Posterior vena cava (tissue), 2 donors: ENCODE measurements at regions not wholly inside any gene's neighbourhood (a gene's known extent, or its start where the extent isn't known, plus 50 kb on each side); places are given as distances from the start of the nearest gene placed in this dataset.

Experiments used
- DNase-seq: peaks from one replicate; pipeline ENCODE4 v3.0.0-alpha.2; 2020; ENCODE audit warnings: low spot score
- intact Hi-C, 2 donors: fragments of 100-400 bp; cut with DNase I; formaldehyde crosslinking; loops; one replicate each; pipeline versions ENCODE4 v1.14.1 to v1.14.2; 2022 to 2023
- donor health status: DM: yes; HTN: yes; CAD: no.
- donor health status: DM: yes; HTN: yes; CAD: no.

GRCh38 chr10:61128196-61128595, 184.2 kb upstream of the RHOBTB1 start:
- no peak for DNase-seq
- intact Hi-C loops = no loop called here

- intact Hi-C loops = no loop called here
- DNase-seq = no peak
Measured at GRCh38 chr10:61125560-61126170, 181.7 kb upstream of the RHOBTB1 start.

GRCh38 chr10:61124756-61125530, 181.0 kb upstream of the RHOBTB1 start:
- DNase-seq = no peak
- intact Hi-C loops = no loop called here

DNA sequence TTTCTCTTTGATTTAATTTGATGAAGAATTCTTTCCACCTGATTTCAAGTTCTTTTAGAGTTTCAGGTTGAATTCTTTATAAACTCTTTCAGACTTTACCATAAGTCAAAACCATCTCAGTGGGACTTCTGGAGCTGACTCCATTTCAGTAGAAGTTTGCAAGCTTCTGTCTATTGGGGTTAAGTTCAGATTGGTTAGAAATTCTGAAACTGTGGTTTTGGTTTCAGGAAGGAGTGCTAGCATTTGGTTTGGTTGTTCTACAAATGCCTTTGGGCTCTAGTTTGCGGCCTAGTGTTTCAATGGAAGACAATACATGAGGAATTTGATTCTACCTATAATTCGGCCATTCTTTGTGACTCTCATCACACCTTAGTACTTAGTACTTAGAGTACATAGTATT, 176.8 kb upstream of the RHOBTB1 start:
- intact Hi-C loops = no loop called here
- DNase-seq = no peak

- DNase-seq = no peak
- intact Hi-C loops = no loop called here
Measured at GRCh38 chr10:61119573-61119972, 175.6 kb upstream of the RHOBTB1 start.

GRCh38 chr10:61115897-61116296, 171.9 kb upstream of the RHOBTB1 start:
- intact Hi-C loops = no loop called here

GRCh38 chr10:61112771-61113170, 168.8 kb upstream of the RHOBTB1 start:
- DNase-seq = no peak
- intact Hi-C loops = no loop called here

More at GRCh38 chr10:61115897-61116296, 171.9 kb upstream of the RHOBTB1 start:
- DNase-seq = no peak

DNA sequence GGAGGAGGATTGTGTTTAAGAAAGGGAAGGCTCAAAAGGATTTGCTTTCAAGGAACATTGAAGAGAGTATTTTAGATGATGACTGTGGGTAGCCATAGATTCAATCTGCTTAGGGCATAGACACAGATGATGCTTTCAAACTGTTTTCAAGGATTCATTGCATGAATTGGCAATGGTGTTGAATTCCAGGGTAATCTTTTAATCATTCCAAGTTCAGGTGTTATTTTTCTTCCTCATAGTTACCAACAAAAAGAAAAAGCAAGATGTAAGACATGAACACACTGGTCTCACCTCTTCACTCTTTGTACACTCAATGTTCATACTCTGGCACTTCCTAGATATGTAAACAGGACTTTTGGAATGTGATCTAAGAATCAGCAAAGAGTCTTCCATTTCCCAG, 167.0 kb upstream of the RHOBTB1 start:
- DNase-seq = no peak
- intact Hi-C loops = no loop called here

- intact Hi-C loops = no loop called here
- no peak for DNase-seq
Measured at GRCh38 chr10:61110188-61110844, 166.3 kb upstream of the RHOBTB1 start.

DNA sequence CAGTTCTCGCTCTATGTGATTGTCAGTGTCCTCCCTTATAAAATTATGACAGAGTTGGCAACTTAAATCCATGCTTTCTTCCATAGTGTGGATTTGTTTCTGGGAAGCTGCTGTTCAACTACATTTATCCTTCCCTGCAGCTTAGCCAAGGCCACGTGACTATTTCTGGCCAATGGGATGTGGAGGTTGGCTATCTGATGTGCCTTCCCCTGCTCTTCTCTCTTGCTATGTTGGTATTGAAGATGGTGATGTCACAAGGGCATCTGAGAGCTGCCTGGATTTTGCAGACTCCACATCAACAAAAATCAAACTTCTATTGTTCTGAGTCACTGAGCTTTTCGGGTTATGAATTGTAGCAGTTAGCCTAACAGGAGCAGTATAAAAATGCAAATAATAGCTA, 164.9 kb upstream of the RHOBTB1 start:
- no peak for DNase-seq
- intact Hi-C loops = no loop called here

- intact Hi-C loops = no loop called here
Measured at GRCh38 chr10:61100887-61101286, 156.9 kb upstream of the RHOBTB1 start.

DNA sequence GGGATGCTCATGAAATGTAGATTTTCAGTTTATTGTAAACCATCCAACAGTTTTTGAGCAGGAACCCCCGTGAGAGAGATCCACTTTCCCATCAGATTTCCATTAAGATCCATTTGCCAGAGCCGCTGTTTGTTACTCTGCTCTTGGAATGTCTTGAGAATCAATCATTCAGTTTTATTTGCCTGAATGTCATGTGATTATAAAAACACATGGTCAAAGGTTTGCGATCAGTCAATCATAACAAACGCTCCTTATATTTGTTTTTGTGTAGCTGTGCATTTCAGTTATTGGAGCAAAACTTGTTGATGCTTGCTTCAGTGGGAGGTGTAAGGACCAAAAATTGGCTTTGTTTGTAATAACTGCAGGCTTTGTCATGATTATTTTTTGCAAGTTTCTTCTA, 155.8 kb upstream of the RHOBTB1 start:
- DNase-seq = no peak
- intact Hi-C loops = no loop called here

More at GRCh38 chr10:61100887-61101286, 156.9 kb upstream of the RHOBTB1 start:
- DNase-seq = no peak

DNA sequence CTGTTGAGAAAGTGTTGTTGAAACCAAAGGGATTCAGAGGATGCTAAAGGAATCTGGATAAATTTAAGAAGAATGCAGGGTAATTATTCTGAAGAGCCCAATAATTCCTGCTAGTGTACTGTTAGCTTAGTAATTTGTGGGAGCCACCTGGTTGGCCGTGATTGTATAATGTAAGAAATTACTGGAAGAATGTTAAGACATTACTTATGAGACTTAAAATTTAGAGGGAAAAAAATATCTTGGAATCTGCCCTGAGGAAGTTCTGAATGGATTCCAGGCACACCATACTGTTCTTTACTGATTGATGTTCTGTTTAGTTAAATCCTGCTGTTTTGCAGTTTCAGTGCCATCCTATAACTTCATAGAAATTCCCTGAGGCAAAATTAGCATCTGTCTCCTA, 155.0 kb upstream of the RHOBTB1 start:
- DNase-seq = no peak

DNA sequence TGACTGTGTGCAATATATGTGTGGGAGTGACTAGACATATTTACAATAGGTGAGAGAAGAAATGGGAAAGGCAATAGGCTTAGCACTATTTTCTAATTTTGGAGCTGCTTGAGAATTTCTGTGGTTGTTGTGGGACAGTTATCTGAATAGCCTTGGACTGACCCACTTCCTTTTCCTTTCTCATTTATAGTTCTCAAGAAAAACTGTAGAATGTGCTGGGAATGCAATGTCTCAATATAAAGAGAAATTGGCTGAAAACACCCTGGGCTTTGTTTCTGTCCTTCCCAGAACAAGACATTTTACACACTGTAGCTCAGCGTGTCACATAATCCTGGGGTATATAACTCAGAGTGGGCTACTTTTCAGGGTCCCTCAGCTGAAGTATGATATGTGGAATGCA, 153.0 kb upstream of the RHOBTB1 start:
- intact Hi-C loops = no loop called here
- no peak for DNase-seq

More for the DNA sequence above, 155.0 kb upstream of the RHOBTB1 start:
- intact Hi-C loops = no loop called here

- DNase-seq = no peak
Measured at GRCh38 chr10:61096056-61096455, 152.1 kb upstream of the RHOBTB1 start.

GRCh38 chr10:61091531-61091930, 147.5 kb upstream of the RHOBTB1 start:
- intact Hi-C loops = no loop called here
- DNase-seq = no peak

More at GRCh38 chr10:61096056-61096455, 152.1 kb upstream of the RHOBTB1 start:
- intact Hi-C loops = no loop called here

GRCh38 chr10:61089251-61089650, 145.3 kb upstream of the RHOBTB1 start:
- intact Hi-C loops = no loop called here
- DNase-seq = no peak

DNA sequence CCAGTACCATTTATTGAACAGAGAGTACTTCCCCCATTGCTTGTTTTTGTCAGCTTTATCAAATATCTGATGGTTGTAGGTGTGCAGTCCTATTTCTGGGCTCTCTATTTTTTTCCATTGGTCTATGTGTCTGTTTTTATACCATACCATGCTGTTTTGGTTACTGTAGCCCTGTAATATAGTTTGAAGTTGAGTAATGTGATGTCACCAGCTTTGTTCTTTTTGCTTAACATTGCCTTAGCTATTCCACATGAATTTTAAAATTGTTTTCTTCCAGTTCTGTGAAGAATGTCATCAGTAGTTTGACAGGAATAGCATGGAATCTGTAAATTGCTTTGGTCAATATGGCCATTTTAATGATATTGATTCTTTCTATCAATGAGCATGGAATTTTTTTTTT, 140.5 kb upstream of the RHOBTB1 start:
- intact Hi-C loops = no loop called here
- DNase-seq = no peak

GRCh38 chr10:61081301-61081700, 137.3 kb upstream of the RHOBTB1 start:
- DNase-seq = no peak
- intact Hi-C loops = no loop called here

GRCh38 chr10:61078542-61079275, 134.7 kb upstream of the RHOBTB1 start:
- intact Hi-C loops = no loop called here
- no peak for DNase-seq
